ENCODE measurements at regions not wholly inside any gene's neighbourhood (a gene's known extent, or its start where the extent isn't known, plus 50 kb on each side); places are given as distances from the start of the nearest gene placed in this dataset.

- TF ChIP-seq CTCF (conservative IDR thresholded peaks at IDR 0.05) (no peak), ZFX (IDR thresholded peaks at IDR 0.05) (no peak)
Observed at GRCh38 chr14:65357689-65358088, 54.8 kb upstream of the FUT8 start.

All from C4-2B (cell line).